ENCODE measurements at regions not wholly inside any gene's neighbourhood (a gene's known extent, or its start where the extent isn't known, plus 50 kb on each side); places are given as distances from the start of the nearest gene placed in this dataset.

DNA sequence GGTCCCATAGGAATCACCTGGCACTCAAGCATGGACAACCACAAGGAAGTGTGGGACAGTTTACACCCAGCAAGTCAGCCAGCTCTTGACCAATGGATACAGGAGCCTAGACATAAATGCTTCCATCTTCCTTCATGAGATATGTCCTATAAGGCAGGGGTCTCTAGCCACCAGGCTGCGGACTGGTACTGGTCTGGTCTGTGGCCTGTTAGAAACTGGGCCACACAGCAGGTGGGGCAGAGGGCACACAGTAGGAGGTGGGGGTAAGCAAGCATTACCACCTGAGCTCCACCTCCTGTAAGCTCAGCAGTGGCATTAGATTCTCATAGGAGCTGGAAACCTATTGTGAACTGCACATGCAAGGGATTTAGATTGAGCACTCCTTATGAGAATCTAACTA, 437.1 kb downstream of the CD109 start:
- intact Hi-C loops (cut with DNase I; ENCODE audit: low total_unique reads) = no loop called here
- Histone ChIP-seq H3K27ac (no peak overlapping the region), H3K4me3 (no peak overlapping the region), H3K9me3 (no peaks in the 10 kb centered on the region), H3K4me1 (no peaks in the 10 kb centered on the region), H3K36me3 (no peaks in the 10 kb centered on the region), H3K27me3 (no peaks in the 10 kb centered on the region)
- DNase-seq = no peak
- TF ChIP-seq POLR2A (IDR thresholded peaks at IDR 0.05) = no peak
- TF ChIP-seq, protein P1, sequence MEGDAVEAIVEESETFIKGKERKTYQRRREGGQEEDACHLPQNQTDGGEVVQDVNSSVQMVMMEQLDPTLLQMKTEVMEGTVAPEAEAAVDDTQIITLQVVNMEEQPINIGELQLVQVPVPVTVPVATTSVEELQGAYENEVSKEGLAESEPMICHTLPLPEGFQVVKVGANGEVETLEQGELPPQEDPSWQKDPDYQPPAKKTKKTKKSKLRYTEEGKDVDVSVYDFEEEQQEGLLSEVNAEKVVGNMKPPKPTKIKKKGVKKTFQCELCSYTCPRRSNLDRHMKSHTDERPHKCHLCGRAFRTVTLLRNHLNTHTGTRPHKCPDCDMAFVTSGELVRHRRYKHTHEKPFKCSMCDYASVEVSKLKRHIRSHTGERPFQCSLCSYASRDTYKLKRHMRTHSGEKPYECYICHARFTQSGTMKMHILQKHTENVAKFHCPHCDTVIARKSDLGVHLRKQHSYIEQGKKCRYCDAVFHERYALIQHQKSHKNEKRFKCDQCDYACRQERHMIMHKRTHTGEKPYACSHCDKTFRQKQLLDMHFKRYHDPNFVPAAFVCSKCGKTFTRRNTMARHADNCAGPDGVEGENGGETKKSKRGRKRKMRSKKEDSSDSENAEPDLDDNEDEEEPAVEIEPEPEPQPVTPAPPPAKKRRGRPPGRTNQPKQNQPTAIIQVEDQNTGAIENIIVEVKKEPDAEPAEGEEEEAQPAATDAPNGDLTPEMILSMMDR (IDR thresholded peaks at IDR 0.05) = no peak

DNA sequence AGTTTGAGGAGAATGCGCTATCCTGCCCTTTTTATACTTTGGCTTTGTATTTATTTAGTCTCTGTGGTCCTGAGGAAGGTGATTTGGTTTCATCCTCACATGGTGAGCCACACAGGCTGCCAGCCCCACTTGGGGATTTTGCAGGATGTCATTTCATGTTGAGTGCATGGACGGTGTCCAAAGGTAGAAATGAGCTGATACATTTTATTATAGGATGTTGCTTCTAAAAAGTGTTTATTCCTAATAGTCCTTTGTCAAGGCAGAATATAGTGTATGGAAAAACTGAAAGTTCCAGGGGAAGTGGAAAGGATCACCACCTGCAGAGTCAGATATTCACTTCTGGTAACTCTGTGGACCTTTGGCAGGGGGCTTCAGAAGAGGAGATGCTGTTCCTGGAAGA, 434.6 kb downstream of the CD109 start:
- no peaks in the 10 kb centered on the region for H3K4me1 ChIP-seq
- H3K27me3 ChIP-seq = no peaks in the 10 kb centered on the region
- TF ChIP-seq, protein P1 (IDR thresholded peaks at IDR 0.05) = no peak
- TF ChIP-seq POLR2A (IDR thresholded peaks at IDR 0.05) = no peak
- no peak for DNase-seq
- H3K27ac ChIP-seq = no peak overlapping the region
- no peak overlapping the region for H3K4me3 ChIP-seq
- intact Hi-C loops (cut with DNase I; ENCODE audit: low total_unique reads) = no loop called here
- H3K36me3 ChIP-seq = no peaks in the 10 kb centered on the region
- no peaks in the 10 kb centered on the region for H3K9me3 ChIP-seq

DNA sequence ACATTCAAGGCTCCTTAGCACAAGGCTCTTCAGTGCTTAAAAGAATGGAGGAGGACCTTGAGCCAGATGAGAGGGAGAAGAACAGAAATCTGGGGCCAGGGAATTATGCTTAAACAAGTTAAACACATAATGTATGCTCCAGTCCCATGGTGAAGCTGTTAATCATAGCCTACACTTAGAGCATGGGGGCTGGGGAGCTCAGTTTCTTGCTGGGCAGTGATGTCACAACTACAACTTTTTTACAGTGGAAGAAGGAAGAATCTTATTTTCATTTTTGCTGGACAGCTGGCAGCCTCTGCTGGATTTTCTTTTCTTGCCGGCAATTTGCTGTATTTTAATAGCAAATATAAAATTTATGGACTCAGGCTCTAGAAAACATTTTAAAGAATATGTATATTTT, 432.5 kb downstream of the CD109 start:
- no peak for TF ChIP-seq POLR2A (IDR thresholded peaks at IDR 0.05)
- TF ChIP-seq, protein P1 (IDR thresholded peaks at IDR 0.05) = no peak
- DNase-seq = no peak
- intact Hi-C loops (cut with DNase I; ENCODE audit: low total_unique reads) = no loop called here
- Histone ChIP-seq H3K27me3 (no peaks in the 10 kb centered on the region), H3K4me3 (no peak overlapping the region), H3K36me3 (no peaks in the 10 kb centered on the region), H3K9me3 (no peaks in the 10 kb centered on the region), H3K4me1 (no peaks in the 10 kb centered on the region), H3K27ac (no peak overlapping the region)

DNA sequence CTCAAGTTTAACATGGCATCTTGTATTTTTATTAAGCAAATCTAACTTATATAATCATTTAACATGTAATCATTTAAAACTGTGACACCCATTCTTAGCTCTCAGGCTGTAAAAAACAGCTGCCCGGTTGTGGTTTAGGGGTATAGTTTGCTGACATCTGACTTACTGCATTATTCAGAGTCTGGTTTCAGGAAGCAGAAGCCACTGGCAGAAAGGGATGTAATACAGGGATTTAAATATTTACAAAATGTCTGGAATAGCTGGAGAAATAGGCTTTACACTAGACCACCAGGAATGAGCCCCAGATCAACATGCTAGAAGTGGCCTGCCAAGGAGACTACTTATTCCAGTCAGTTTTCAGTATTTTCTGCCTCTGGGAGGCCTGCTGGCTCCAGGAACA, 421.1 kb downstream of the CD109 start:
- TF ChIP-seq, protein P1 (IDR thresholded peaks at IDR 0.05) = no peak
- no peak for TF ChIP-seq POLR2A (IDR thresholded peaks at IDR 0.05)
- no peak for DNase-seq

DNA sequence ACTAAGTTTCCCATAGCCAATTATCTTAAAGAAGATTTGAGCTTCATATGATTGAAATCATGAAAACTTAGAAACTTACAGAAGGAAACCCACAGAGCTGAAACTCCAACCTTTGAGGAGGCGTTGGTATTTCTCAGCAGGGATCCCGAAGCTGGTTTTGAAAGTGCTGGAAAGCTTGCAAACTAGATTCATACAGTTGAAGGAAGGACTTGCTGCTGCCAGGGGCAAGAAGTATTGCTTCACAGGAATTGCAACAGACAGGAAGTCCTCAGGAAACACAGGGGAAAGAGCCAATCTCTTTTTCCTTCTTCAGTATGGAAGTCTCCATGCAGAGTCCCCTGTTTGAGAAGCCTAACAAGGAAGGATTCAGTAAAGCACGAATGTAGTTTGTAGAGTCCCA, 419.7 kb downstream of the CD109 start:
- no peaks in the 10 kb centered on the region for H3K4me1 ChIP-seq
- H3K27ac ChIP-seq = no peak overlapping the region
- no peaks in the 10 kb centered on the region for H3K36me3 ChIP-seq
- H3K9me3 ChIP-seq = no peaks in the 10 kb centered on the region
- H3K4me3 ChIP-seq = no peak overlapping the region
- intact Hi-C loops (cut with DNase I; ENCODE audit: low total_unique reads) = no loop called here
- no peak for DNase-seq
- no peaks in the 10 kb centered on the region for H3K27me3 ChIP-seq
- TF ChIP-seq POLR2A (IDR thresholded peaks at IDR 0.05) = no peak
- TF ChIP-seq, protein P1 (IDR thresholded peaks at IDR 0.05) = no peak

More for the DNA sequence above, 421.1 kb downstream of the CD109 start:
- H3K9me3 ChIP-seq = no peaks in the 10 kb centered on the region
- intact Hi-C loops (cut with DNase I; ENCODE audit: low total_unique reads) = no loop called here
- H3K27me3 ChIP-seq = no peaks in the 10 kb centered on the region
- H3K4me3 ChIP-seq = no peak overlapping the region
- H3K36me3 ChIP-seq = no peaks in the 10 kb centered on the region
- H3K4me1 ChIP-seq = no peaks in the 10 kb centered on the region
- no peak overlapping the region for H3K27ac ChIP-seq

All from uterus (tissue), 3 donors.